ENCODE measurements at regions not wholly inside any gene's neighbourhood (a gene's known extent, or its start where the extent isn't known, plus 50 kb on each side); places are given as distances from the start of the nearest gene placed in this dataset.

DNA sequence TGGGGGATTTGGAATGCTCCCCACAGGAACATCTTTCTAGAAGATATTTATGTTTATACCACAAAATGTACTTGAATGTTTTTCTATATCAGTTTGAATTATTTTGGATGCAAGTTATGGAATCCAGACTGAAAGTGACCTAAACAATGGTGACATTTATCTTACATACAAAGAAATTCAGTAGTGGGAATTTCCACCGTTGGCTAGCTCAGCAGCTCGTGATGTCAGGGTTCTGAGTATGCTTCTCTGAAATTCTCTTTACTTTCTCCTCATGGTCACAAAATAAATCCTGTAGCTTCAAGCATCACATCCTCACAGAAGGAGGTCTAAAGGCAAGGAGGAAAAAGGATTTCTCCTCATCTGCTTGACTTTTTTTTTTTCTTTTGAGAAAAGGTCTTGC is 105.3 kb downstream of the AKAIN1 start:
- TF ChIP-seq, protein P1, sequence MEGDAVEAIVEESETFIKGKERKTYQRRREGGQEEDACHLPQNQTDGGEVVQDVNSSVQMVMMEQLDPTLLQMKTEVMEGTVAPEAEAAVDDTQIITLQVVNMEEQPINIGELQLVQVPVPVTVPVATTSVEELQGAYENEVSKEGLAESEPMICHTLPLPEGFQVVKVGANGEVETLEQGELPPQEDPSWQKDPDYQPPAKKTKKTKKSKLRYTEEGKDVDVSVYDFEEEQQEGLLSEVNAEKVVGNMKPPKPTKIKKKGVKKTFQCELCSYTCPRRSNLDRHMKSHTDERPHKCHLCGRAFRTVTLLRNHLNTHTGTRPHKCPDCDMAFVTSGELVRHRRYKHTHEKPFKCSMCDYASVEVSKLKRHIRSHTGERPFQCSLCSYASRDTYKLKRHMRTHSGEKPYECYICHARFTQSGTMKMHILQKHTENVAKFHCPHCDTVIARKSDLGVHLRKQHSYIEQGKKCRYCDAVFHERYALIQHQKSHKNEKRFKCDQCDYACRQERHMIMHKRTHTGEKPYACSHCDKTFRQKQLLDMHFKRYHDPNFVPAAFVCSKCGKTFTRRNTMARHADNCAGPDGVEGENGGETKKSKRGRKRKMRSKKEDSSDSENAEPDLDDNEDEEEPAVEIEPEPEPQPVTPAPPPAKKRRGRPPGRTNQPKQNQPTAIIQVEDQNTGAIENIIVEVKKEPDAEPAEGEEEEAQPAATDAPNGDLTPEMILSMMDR (IDR thresholded peaks at IDR 0.05; ENCODE audit: low read depth, low read length), result no peak
- no peak for TF ChIP-seq EZH2phosphoT487 (IDR thresholded peaks at IDR 0.05; ENCODE audit: low read depth)

GRCh38 chr18:5075297-5075696 is 121.8 kb downstream of the AKAIN1 start:
- no peaks in the 10 kb centered on the region for H4K20me1 ChIP-seq (ENCODE audit: insufficient read depth, low read length)
- H3K9ac ChIP-seq (ENCODE audit: low read length), result no peak overlapping the region
- no peak overlapping the region for H2AFZ ChIP-seq (ENCODE audit: low read depth, low read length)
- H3K36me3 ChIP-seq (replicated peaks; ENCODE audit: low read depth, low read length), result no peaks in the 10 kb centered on the region
- no peak overlapping the region for H3K4me3 ChIP-seq (ENCODE audit: low read length)
- no peak for TF ChIP-seq EZH2phosphoT487 (IDR thresholded peaks at IDR 0.05; ENCODE audit: low read depth)
- TF ChIP-seq, protein P1 (IDR thresholded peaks at IDR 0.05; ENCODE audit: low read depth, low read length), result no peak
- H3K79me2 ChIP-seq (ENCODE audit: low read length), result no peaks in the 10 kb centered on the region
- no peaks in the 10 kb centered on the region for H3K9me3 ChIP-seq (ENCODE audit: insufficient read depth, low read length)
- H3K27me3 ChIP-seq (ENCODE audit: low read depth, low read length), result no peaks in the 10 kb centered on the region
- no peak overlapping the region for H3K27ac ChIP-seq (ENCODE audit: low read length)
- H3K4me1 ChIP-seq (ENCODE audit: low read length), result no peaks in the 10 kb centered on the region
- no peak overlapping the region for H3K4me2 ChIP-seq (ENCODE audit: low read length)

More for the DNA sequence above, 105.3 kb downstream of the AKAIN1 start:
- no peaks in the 10 kb centered on the region for H3K9me3 ChIP-seq (ENCODE audit: insufficient read depth, low read length)
- H3K9ac ChIP-seq (ENCODE audit: low read length), result no peak overlapping the region
- H3K36me3 ChIP-seq (replicated peaks; ENCODE audit: low read depth, low read length), result no peaks in the 10 kb centered on the region
- H3K27me3 ChIP-seq (ENCODE audit: low read depth, low read length), result no peaks in the 10 kb centered on the region
- H3K4me3 ChIP-seq (ENCODE audit: low read length), result no peak overlapping the region
- H2AFZ ChIP-seq (ENCODE audit: low read depth, low read length), result no peak overlapping the region
- no peak overlapping the region for H3K27ac ChIP-seq (ENCODE audit: low read length)
- H4K20me1 ChIP-seq (ENCODE audit: insufficient read depth, low read length), result no peaks in the 10 kb centered on the region
- H3K4me1 ChIP-seq (ENCODE audit: low read length), result no peaks in the 10 kb centered on the region
- H3K4me2 ChIP-seq (ENCODE audit: low read length), result no peak overlapping the region
- no peaks in the 10 kb centered on the region for H3K79me2 ChIP-seq (ENCODE audit: low read length)

GRCh38 chr18:5073026-5073944 is 123.8 kb downstream of the AKAIN1 start:
- H4K20me1 ChIP-seq (ENCODE audit: insufficient read depth, low read length), result no peaks in the 10 kb centered on the region
- H3K9ac ChIP-seq (ENCODE audit: low read length), result no peak overlapping the region
- no peak overlapping the region for H2AFZ ChIP-seq (ENCODE audit: low read depth, low read length)
- H3K4me1 ChIP-seq (ENCODE audit: low read length), result no peaks in the 10 kb centered on the region
- H3K4me2 ChIP-seq (ENCODE audit: low read length), result 0 out of 2 replicates have a peak overlapping the region, but pooled peaks have one; percentile 5
- H3K36me3 ChIP-seq (replicated peaks; ENCODE audit: low read depth, low read length), result no peaks in the 10 kb centered on the region
- H3K79me2 ChIP-seq (ENCODE audit: low read length), result no peaks in the 10 kb centered on the region
- H3K4me3 ChIP-seq (ENCODE audit: low read length), result no peak overlapping the region
- no peak overlapping the region for H3K27ac ChIP-seq (ENCODE audit: low read length)
- H3K9me3 ChIP-seq (ENCODE audit: insufficient read depth, low read length), result no peaks in the 10 kb centered on the region
- no peaks in the 10 kb centered on the region; the same call in 1 of the 2 replicates for H3K27me3 ChIP-seq (ENCODE audit: low read depth, low read length)
- TF ChIP-seq EZH2phosphoT487 (IDR thresholded peaks at IDR 0.05; ENCODE audit: low read depth), result no peak
- TF ChIP-seq, protein P1 (IDR thresholded peaks at IDR 0.05; ENCODE audit: low read depth, low read length), result peak; percentile 66

GRCh38 chr18:5068851-5069250 is 128.2 kb downstream of the AKAIN1 start:
- Histone ChIP-seq H3K4me2 (ENCODE audit: low read length) (no peak overlapping the region), H3K27ac (ENCODE audit: low read length) (no peak overlapping the region), H3K79me2 (ENCODE audit: low read length) (no peaks in the 10 kb centered on the region)

More at GRCh38 chr18:5068851-5069250, 128.2 kb downstream of the AKAIN1 start:
- no peaks in the 10 kb centered on the region; the same call in 1 of the 2 replicates for H3K27me3 ChIP-seq (ENCODE audit: low read depth, low read length)
- no peaks in the 10 kb centered on the region for H3K9me3 ChIP-seq (ENCODE audit: insufficient read depth, low read length)
- H2AFZ ChIP-seq (ENCODE audit: low read depth, low read length), result no peak overlapping the region
- H3K36me3 ChIP-seq (replicated peaks; ENCODE audit: low read depth, low read length), result no peaks in the 10 kb centered on the region
- H4K20me1 ChIP-seq (ENCODE audit: insufficient read depth, low read length), result no peaks in the 10 kb centered on the region
- TF ChIP-seq, protein P1 (IDR thresholded peaks at IDR 0.05; ENCODE audit: low read depth, low read length), result no peak
- no peak for TF ChIP-seq EZH2phosphoT487 (IDR thresholded peaks at IDR 0.05; ENCODE audit: low read depth)
- H3K4me3 ChIP-seq (ENCODE audit: low read length), result no peak overlapping the region
- no peak overlapping the region for H3K9ac ChIP-seq (ENCODE audit: low read length)
- no peaks in the 10 kb centered on the region for H3K4me1 ChIP-seq (ENCODE audit: low read length)
